HG03175 (cell line): ENCODE measurements at regions not wholly inside any gene's neighbourhood (a gene's known extent, or its start where the extent isn't known, plus 50 kb on each side); places are given as distances from the start of the nearest gene placed in this dataset.
A peak's percentile ranks its signal among the peaks of the same experiment; 100 is the strongest.
"Not testable (repeated sequence)": the region's sequence is repeated elsewhere in the genome, so short reads cannot be mapped to it uniquely, and the experiment has no call there.

Experiments used
- ATAC-seq: cut with Tn5 transposase; IDR thresholded peaks from one replicate; pipeline ENCODE4 v1.9.1; 2021; ENCODE audit warnings: mild to moderate bottlenecking, moderate library complexity; ENCODE audit not compliant: unreplicated experiment

DNA sequence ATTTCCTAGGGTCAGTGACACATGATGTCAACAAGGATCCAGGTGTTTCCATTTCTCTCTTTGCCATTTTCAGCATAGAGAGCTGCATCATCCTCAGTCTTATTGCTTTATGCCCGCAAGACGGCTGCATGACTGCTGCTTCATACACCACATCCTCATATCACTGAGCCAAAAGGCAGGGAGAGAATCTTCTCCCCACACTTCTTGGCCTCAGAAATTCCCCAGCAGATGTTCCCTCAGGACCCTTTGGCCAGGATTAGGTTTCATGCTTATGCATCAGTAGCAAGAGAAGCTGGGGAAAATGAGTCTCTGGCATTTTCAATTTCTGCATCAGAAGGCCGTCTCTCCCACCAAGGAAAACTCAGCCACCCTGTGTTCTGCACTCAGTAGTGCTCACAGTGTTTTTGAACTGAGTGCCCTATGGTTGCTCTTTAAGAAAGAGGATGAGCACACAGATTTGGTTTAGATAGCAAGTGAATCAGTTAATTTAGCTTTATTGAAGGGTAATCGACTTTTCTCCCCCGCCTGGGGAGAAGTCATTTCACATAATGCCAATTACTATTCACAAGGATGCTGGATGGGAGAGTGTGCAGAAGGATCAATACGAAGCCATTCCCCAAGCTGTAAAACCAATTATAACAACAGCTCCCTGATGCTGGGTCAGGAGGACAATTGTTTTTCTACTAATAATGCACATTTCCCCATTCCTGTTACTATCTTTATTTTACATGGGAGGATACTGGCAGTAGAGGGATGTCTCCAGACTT lies 360.2 kb downstream of the HHIPL2 start:
- ATAC-seq: no peak

DNA sequence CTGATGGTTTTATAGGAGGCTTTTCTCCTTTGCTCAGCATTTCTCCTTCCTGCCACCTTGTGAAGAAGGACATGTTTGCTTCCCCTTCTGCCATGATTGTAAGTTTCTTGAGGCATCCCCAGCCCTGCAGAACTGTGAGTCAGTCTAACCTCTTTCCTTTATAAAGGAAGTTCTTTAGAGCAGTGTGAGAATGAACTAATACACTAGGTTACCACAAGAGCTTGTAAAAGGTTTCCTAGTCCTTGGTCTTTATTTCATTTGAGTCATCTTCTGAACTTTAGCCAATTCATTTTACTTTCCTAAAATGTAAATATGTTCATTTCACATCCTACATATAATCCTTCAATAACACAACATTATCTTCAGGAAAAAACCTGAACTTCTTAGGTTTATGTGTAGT lies 365.3 kb downstream of the HHIPL2 start:
- no peak for ATAC-seq

DNA sequence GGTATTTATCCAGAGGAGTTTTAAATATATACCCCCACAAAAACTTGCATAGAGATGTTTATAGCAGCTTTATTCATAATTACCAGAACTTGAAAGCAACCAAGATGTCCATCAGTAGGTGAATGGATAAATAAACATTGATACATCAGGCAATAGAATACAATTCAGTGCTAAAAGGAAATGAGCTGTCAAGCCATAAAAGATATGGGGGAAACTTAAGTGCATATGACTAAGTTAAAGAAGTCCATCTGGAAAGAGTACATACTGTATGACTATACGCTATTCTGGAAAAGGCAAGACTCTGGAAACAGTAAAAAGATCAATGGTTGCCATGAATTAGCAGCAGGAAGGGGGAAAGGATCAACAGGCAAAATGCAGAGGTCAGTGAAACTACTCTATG lies 366.7 kb downstream of the HHIPL2 start:
- ATAC-seq: no peak

DNA sequence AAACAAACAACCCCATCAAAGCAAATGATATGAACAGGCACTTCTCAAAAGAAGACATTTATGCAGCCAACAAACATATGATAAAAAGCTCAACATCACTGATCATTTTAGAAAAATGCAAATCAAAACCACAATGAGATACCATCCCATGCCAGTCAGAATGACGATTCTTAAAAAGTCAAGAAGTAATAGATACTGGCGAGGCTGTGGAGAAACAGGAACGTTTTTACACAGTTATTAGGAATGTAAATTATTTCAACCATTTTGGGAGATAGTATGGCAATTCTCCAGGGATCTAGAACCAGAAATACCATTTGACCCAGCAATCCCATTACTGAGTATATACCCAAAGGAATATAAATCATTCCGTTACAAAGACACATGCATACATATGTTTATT lies 370.4 kb downstream of the HHIPL2 start:
- not testable (repeated sequence) for ATAC-seq

DNA sequence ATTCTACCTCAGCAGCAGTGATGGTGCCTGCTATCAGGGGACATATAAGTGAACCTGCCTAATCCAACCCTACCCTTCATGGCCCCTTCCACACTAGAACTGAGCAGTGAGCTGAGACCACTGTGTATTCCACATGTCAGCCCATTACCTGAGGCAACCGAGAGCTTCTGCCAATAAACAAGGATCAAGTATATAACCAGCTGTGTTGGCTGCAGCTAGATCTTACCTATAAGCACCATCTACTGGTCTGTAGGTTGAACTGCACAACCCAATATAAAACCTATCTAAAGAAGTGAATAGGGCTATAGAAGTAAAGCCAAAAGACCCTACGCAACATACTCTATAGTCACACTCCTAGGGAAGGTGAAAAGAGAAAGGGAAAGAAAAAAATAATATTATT lies 376.9 kb downstream of the HHIPL2 start:
- peak; percentile 72 for ATAC-seq

- no peak for ATAC-seq
Observed at GRCh38 chr1:222168621-222169020, 379.3 kb downstream of the HHIPL2 start.

GRCh38 chr1:222167896-222168295 lies 380.0 kb downstream of the HHIPL2 start:
- no peak for ATAC-seq

DNA sequence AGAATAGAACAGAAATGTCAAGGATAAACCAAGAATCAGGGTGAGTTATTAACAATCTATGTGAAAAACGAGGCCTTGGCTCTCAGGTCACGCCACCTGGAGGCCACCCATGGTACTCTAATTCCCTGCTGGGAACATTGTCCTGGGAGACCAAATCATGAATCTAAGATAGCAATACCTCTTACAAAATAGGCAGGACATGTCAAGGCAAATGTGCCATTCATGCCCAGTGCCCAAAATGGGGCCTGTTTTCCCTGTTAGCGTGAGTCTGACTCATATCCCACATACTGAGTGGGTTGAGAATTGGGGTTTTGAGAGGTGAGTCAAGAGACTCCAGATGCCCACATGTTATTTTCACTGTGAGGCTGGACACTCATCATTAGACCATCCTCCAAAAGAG lies 380.8 kb downstream of the HHIPL2 start:
- peak; percentile 56 for ATAC-seq

GRCh38 chr1:222165629-222166028 lies 382.3 kb downstream of the HHIPL2 start:
- ATAC-seq: no peak

- ATAC-seq: no peak
Observed at GRCh38 chr1:222163895-222164294, 384.0 kb downstream of the HHIPL2 start.

DNA sequence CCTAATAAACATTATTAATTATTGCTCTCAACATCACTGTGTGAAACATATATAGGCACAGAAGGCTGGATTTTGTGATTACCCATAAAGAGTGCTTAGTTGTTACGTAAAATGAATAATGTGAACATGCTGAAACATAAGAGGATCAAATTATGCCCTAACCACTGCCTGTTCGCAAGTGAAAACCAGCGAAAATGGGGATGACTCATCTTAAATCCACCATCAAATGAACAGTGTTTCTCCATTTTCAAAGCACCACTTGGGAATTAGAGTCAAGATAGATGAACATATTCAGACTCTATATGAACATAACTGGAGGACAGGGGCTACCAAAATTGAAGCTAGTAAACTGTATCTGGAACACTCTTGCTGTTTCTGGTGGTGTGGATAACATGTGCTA lies 386.2 kb downstream of the HHIPL2 start:
- no peak for ATAC-seq

DNA sequence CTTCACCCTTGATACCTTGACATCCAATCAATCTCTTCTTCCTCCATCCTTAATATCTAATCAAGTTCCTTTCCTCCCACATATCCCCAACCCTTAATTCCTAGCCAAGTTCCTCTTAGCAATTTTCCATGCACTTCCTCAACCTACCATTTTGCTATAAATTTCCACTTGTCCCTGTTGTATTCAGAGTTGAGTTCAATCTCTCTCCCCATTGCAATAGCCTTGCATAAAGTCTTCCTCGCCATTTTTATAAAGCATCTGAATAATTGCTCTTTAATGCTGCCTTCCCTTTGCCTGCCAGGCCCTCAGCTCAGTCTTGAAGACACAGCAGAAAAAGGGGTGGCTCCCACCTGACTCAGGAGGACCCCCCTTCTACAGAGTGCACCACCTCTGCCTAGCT lies 390.3 kb downstream of the HHIPL2 start:
- ATAC-seq: no peak

DNA sequence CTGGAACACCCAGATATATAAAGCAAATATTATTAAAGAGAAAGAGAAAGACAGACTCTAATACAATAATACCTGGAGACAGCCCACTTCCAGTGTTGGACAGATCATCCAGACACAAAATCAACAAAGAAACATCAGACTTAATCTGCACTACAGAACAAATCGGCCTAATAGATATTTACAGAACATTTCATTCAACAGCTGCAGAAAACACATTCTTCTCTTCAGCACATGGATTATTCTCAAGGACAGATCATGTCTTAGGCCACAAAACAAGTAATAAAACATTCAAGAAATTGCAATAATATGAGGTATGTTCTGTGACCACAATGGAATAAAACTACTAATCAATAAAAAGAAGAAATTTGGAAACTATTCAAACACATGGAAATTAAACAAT lies 398.3 kb upstream of the DUSP10 start:
- no peak for ATAC-seq

DNA sequence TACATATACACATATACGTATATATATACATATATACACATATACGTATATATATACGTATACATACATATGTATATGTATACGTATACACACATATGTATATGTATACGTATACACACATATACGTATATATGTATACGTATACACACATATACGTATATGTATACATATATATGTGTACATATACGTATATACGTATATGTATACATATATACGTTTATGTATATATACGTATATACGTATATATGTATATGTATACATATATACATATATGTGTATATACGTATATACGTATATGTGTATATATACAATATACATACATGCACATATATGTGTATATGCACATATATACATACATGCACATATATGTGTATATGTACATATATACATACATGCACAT lies 396.2 kb upstream of the DUSP10 start:
- ATAC-seq: no peak

GRCh38 chr1:222136869-222137268 lies 395.0 kb upstream of the DUSP10 start:
- ATAC-seq: no peak

GRCh38 chr1:222129041-222129440 lies 387.2 kb upstream of the DUSP10 start:
- no peak for ATAC-seq

- no peak for ATAC-seq
Observed at GRCh38 chr1:222127526-222128152, 385.8 kb upstream of the DUSP10 start.

DNA sequence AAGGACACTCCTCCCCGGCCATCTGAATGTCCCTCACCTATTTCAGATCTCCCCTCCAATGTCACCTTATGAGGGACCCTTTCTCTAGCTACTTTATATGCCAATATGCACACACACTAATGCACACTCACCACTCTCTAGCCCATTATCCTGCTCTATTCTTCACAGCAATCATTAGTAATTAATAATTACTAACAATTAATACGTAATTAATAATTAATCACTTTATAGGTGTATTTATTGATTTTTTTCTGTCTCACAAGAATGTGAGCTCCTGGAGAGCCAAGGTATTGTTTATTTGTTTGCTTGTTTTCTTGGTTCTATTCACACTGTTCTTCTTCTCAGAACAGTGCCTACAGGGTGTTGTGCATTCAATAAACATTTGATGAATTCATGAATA lies 385.2 kb upstream of the DUSP10 start:
- ATAC-seq: no peak

DNA sequence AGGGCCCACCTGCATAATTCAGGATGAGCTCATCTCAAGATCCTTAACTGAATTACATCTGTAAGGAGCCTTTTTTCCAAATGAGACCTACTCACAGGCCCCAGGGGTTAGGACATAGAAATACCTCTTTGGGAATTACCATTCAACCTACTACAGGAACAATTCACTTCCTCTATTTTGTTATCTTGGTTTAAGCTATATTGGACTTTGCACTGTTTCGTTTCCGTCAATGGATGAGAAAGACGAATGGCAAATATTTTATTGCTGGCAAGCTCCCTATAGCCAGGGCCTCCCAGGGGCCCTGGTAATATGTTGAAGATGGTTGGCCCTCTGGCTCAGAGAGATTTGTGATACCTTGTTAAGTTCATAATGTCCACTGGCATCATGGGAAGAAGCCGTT lies 384.2 kb upstream of the DUSP10 start:
- ATAC-seq: peak; percentile 42

DNA sequence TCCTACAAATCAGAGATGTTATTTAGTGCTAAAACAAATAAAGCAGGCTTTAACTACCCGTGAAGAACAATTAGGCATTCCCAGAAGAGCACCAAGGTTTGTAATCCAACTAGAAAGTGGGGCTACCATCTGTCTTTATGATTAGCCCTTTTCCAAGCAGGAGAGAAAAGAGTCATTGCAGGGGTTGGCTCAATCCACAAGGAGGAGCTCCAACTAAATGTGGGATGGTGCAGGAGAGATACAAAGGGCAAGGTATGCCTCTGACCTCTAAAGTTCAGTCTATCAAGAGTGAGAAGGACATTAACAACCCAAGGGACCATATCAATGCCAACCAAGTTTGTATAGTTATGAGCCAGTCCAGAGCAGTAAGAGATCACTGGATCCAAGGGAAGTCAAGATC lies 382.7 kb upstream of the DUSP10 start:
- no peak for ATAC-seq

DNA sequence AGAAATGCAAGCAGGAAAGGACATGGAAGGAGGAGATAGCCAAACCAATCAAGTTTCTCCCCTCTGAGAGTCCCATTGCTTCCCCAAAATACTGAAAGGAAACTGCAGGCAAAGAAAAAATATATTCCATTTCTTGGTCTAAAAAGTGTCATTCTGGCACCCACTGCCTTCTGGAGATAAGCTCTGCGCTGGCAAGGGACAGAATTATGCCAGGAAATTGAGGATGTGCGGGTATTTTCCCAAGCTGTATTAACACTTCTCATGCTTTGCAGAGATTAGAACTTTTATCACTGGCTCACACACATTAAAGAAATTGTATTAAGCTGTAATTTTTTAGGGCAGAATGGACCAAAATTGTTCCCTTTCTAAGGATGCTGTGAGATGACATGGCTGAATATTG lies 381.2 kb upstream of the DUSP10 start:
- ATAC-seq: no peak

GRCh38 chr1:222117809-222118208 lies 375.9 kb upstream of the DUSP10 start:
- ATAC-seq: no peak
